Fibroblast of skin of abdomen (primary cell): ENCODE measurements at regions not wholly inside any gene's neighbourhood (a gene's known extent, or its start where the extent isn't known, plus 50 kb on each side); places are given as distances from the start of the nearest gene placed in this dataset.

ENCODE experiments used
- DNase-seq: peaks from one replicate; pipeline ENCODE4 v3.0.0-alpha.2; 2013

- DNase-seq, result peak; percentile 77
Observed at GRCh38 chrX:107561468-107562215, 66.7 kb upstream of the PRPS1 start.

- peak; percentile 96 for DNase-seq
Observed at GRCh38 chrX:107562482-107562881, 65.8 kb upstream of the PRPS1 start.

GRCh38 chrX:107563824-107564223 is 64.5 kb upstream of the PRPS1 start:
- no peak for DNase-seq

GRCh38 chrX:107565015-107565414 is 63.3 kb upstream of the PRPS1 start:
- peak; percentile 51 for DNase-seq

GRCh38 chrX:107565931-107566603 is 62.2 kb upstream of the PRPS1 start:
- DNase-seq, result peak; percentile 65

GRCh38 chrX:107566604-107567262 is 61.6 kb upstream of the PRPS1 start:
- no peak for DNase-seq

- no peak for DNase-seq
Observed at GRCh38 chrX:107567370-107567769, 60.9 kb upstream of the PRPS1 start.

- DNase-seq, result peak; percentile 89
Observed at GRCh38 chrX:107571296-107571998, 56.9 kb upstream of the PRPS1 start.

GRCh38 chrX:107573016-107573415 is 55.3 kb upstream of the PRPS1 start:
- no peak for DNase-seq

GRCh38 chrX:107574054-107574683 is 54.1 kb upstream of the PRPS1 start:
- DNase-seq, result no peak

- DNase-seq, result no peak
Observed at GRCh38 chrX:107574711-107575110, 53.6 kb upstream of the PRPS1 start.

- no peak for DNase-seq
Observed at GRCh38 chrX:107576392-107576791, 51.9 kb upstream of the PRPS1 start.

- DNase-seq, result no peak
Observed at GRCh38 chrX:107576841-107577240, 51.5 kb upstream of the PRPS1 start.

- DNase-seq, result no peak
Observed at GRCh38 chrX:107577933-107578332, 50.4 kb upstream of the PRPS1 start.
